GM18858 (cell line): ENCODE measurements at regions not wholly inside any gene's neighbourhood (a gene's known extent, or its start where the extent isn't known, plus 50 kb on each side); places are given as distances from the start of the nearest gene placed in this dataset.
"Not testable (repeated sequence)": the region's sequence is repeated elsewhere in the genome, so short reads cannot be mapped to it uniquely, and the experiment has no call there.

Experiments used
- ATAC-seq: cut with Tn5 transposase; IDR thresholded peaks from one replicate; pipeline ENCODE4 v1.9.1; 2021; ENCODE audit not compliant: unreplicated experiment

DNA sequence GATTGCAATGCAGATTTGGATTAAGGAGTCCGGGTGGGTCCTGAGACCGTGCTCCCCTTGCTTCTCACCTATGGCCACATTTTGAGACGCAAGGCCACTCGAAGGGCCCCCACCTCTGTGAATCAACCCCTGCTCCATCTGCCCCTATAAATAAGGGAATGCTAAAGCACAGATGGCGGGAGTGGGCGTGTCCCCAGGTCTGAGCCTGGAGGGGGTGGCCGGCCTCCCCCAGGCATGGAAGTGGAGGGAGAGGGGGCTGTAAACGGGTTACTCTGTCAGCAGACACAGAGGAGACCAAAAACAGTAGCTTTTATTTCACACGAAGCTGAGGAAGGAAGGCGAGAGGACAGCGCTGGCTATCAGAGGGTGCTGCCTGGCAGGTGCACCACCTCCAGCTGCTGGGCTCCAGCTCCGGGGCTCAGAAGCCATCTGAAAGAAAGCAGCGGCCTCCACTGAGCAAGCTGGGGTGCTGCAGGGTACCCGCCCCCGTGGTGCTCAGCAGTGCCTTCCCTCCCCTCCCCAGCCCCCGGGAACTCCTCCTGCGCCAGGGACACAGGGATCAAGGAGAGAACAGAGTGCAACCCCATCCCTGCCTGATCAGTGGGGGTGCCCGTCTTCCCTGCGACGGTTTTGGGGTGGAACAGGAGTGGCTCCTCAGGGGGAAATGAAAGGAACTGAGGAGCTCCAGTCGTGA is 56.7 kb upstream of the RAB6C start:
- no peak for ATAC-seq

DNA sequence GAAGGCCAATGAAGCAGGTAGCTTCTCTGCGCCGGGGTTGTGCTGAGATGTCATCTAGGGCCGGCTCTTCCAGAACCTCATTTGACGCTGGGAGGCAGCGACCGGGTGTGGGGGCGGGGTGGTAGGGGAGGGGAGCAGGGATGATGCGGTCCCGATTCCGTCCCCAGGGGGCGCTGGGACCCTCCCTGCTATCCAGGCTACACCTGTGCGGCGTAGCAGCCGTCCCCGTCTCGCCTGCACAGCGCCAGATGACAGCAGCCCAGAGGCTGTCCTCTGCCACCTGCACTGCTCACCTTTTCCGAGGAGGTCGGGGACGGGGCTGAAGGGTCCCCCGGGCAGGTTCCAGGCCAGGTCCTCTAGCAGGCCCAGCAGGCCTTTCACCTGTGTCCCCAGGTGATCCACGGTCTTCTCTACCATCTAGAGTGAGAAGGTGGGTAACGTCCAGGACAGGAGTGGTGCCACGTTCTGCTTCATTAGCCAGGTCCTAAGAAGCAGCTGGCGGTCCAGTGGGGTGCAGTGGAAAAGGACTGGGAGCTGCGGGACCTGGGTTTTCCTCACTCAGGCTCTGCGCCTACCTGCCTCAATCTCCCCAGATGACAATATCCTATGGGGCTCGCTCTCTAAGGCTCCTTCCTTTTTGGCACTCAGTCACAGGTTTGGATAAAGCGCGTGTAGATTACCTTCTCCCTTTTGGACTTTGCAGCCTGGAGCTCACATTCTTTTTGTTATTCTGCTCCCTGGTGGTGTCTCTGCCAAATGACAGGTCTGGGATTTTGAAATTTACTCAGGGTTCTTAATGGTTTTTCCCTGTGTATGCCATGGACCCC is 56.0 kb upstream of the RAB6C start:
- ATAC-seq, result no peak

DNA sequence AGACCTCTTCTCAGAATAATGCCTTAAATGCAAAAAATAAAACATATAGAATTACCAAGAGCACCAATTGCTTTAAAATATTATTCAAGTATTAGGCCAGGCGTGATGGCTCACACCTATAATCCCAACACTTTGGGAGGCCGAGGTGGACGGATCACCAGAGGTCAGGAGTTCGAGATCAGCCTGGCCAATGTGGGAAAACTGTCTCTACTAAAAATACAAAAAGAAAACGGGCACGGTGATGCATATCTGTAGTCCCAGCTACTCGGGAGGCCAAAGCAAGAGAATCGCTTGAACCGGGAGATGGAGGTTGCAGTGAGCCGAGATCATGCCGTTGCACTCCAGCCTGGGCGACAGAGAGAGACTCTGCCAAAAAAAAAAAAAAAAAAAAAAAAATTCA is 55.4 kb upstream of the RAB6C start:
- not testable (repeated sequence) for ATAC-seq

DNA sequence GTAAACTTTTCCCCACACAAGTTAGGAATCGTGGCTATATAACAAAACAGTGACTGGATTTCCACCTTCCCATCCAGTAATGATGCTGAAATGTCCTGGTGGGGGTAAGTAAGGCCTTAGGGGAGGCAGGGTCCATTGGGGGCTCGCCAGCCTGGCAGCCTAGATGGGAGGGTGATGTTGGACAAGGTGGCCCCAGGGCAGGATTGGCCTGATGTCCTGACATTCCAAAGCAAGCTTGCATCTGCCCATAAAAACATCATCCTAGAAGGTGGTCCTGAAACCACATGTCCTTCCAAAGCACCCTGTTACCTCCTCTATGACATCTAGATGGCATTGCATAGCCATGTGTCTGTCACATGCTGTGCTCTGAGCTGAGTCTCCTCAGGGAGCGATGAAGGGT is 54.1 kb upstream of the RAB6C start:
- ATAC-seq, result no peak

- no peak for ATAC-seq
These were observed 51.8 kb upstream of the RAB6C start for GRCh38 chr2:129927696-129928095.

GRCh38 chr2:129929321-129930290 is 49.9 kb upstream of the RAB6C start:
- no peak for ATAC-seq
